Neural progenitor cell (in vitro differentiated cells): ENCODE measurements at regions not wholly inside any gene's neighbourhood (a gene's known extent, or its start where the extent isn't known, plus 50 kb on each side); places are given as distances from the start of the nearest gene placed in this dataset.
"Not testable (repeated sequence)": the region's sequence is repeated elsewhere in the genome, so short reads cannot be mapped to it uniquely, and the experiment has no call there.

Source experiments
- EZH2 ChIP-seq: fragments of 200-600 bp; sonication (generic); IDR thresholded peaks from 2 replicates; pipeline ENCODE4 v1.6.1; 2017; ENCODE audit warnings: antibody characterized with exemption, mild to moderate bottlenecking, moderate library complexity
- EZH2phosphoT487 ChIP-seq: fragments of 200-600 bp; sonication (generic); IDR thresholded peaks from 2 replicates; pipeline ENCODE4 v1.6.1; 2017; ENCODE audit warnings: antibody characterized with exemption
- TF ChIP-seq, protein P1 (sequence below): fragments of 200-600 bp; sonication (generic); IDR thresholded peaks from 2 replicates; pipeline ENCODE4 v1.5.1; 2017; ENCODE audit warnings: antibody characterized with exemption, mild to moderate bottlenecking

DNA sequence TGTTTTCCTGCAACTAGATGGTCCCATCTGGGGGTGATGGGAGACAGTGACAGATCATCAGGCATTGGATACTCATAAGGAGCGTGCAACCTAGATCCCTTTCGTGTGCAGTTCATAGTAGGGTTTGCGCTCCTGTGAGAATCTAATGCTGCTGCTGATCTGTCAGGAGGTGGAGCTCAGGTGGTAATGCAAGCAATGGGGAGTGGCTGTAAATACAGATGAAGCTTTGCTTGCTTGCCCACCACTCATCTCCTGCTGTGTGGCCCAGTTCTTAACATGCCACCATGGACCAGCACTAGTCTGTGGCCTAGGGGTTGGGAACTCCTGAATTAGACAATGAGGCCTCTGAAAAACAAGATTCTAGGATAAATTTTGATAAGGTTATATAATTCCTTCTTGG lies 430.6 kb downstream of the KCNJ2 start:
- TF ChIP-seq, protein P1, sequence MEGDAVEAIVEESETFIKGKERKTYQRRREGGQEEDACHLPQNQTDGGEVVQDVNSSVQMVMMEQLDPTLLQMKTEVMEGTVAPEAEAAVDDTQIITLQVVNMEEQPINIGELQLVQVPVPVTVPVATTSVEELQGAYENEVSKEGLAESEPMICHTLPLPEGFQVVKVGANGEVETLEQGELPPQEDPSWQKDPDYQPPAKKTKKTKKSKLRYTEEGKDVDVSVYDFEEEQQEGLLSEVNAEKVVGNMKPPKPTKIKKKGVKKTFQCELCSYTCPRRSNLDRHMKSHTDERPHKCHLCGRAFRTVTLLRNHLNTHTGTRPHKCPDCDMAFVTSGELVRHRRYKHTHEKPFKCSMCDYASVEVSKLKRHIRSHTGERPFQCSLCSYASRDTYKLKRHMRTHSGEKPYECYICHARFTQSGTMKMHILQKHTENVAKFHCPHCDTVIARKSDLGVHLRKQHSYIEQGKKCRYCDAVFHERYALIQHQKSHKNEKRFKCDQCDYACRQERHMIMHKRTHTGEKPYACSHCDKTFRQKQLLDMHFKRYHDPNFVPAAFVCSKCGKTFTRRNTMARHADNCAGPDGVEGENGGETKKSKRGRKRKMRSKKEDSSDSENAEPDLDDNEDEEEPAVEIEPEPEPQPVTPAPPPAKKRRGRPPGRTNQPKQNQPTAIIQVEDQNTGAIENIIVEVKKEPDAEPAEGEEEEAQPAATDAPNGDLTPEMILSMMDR: not testable (repeated sequence)
- TF ChIP-seq EZH2, EZH2phosphoT487: not testable (repeated sequence)
